Bronchial epithelial cell (primary cell): ENCODE measurements at regions not wholly inside any gene's neighbourhood (a gene's known extent, or its start where the extent isn't known, plus 50 kb on each side); places are given as distances from the start of the nearest gene placed in this dataset.

Experiments
- DNase-seq: peaks from one replicate; pipeline ENCODE4 v3.0.0-alpha.2; 2010; ENCODE audit warnings: low read depth
- FAIRE-seq: peaks from 2 replicates; lab custom pipeline; 2011; peaks lifted over from hg19 to GRCh38; lab: Jason Lieb, UNC
- H3K27me3 ChIP-seq: 2 replicates; pipeline ENCODE4 v1.5.1; 2011; ENCODE audit warnings: low read length; ENCODE audit not compliant: control insufficient read depth, insufficient read depth
- H3K36me3 ChIP-seq: 2 replicates; pipeline ENCODE4 v1.5.1; 2011; ENCODE audit warnings: low read length; ENCODE audit not compliant: control insufficient read depth, insufficient read depth
- H3K4me3 ChIP-seq: 2 replicates; pipeline ENCODE4 v1.5.1; 2011; ENCODE audit warnings: mild to moderate bottlenecking, low read depth, low read length, control low read depth
- TF ChIP-seq, protein P1 (sequence below): IDR thresholded peaks from 2 replicates; pipeline ENCODE4 v1.5.1; 2011; ENCODE audit warnings: mild to moderate bottlenecking, moderate library complexity, low read length, control low read depth, inconsistent platforms; ENCODE audit not compliant: insufficient read depth, severe bottlenecking

GRCh38 chr5:73318308-73318719 lies 130.3 kb downstream of the FOXD1 start:
- no peaks in the 10 kb centered on the region for H3K27me3 ChIP-seq
- TF ChIP-seq, protein P1, sequence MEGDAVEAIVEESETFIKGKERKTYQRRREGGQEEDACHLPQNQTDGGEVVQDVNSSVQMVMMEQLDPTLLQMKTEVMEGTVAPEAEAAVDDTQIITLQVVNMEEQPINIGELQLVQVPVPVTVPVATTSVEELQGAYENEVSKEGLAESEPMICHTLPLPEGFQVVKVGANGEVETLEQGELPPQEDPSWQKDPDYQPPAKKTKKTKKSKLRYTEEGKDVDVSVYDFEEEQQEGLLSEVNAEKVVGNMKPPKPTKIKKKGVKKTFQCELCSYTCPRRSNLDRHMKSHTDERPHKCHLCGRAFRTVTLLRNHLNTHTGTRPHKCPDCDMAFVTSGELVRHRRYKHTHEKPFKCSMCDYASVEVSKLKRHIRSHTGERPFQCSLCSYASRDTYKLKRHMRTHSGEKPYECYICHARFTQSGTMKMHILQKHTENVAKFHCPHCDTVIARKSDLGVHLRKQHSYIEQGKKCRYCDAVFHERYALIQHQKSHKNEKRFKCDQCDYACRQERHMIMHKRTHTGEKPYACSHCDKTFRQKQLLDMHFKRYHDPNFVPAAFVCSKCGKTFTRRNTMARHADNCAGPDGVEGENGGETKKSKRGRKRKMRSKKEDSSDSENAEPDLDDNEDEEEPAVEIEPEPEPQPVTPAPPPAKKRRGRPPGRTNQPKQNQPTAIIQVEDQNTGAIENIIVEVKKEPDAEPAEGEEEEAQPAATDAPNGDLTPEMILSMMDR = no peak
- H3K4me3 ChIP-seq = no peak overlapping the region
- peak; percentile 77 for FAIRE-seq
- DNase-seq = peak; percentile 44
- no peaks in the 10 kb centered on the region for H3K36me3 ChIP-seq

DNA sequence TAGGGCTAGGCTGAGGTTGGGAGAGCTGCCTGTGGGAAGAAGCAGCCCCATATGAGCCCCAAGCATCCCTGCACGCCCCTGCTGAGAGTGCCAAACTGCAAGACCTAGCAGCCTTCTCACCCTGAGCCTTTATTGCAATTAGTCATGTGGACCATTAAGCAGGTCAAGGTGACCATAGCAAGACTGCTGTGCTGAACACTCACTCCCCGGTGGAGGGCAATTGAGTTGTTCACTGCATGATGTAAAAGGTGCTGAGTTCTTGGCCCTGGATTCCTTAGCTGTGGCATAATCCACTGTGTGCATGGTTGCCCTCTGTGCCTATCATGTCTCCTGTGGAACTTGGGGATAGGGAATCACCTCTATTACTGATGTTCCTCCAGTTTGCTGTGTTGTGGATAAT lies 131.1 kb downstream of the FOXD1 start:
- Histone ChIP-seq H3K36me3 (no peaks in the 10 kb centered on the region), H3K4me3 (no peak overlapping the region), H3K27me3 (no peaks in the 10 kb centered on the region)
- TF ChIP-seq, protein P1 = no peak
- DNase-seq (no peak), FAIRE-seq (peak; percentile 91)

DNA sequence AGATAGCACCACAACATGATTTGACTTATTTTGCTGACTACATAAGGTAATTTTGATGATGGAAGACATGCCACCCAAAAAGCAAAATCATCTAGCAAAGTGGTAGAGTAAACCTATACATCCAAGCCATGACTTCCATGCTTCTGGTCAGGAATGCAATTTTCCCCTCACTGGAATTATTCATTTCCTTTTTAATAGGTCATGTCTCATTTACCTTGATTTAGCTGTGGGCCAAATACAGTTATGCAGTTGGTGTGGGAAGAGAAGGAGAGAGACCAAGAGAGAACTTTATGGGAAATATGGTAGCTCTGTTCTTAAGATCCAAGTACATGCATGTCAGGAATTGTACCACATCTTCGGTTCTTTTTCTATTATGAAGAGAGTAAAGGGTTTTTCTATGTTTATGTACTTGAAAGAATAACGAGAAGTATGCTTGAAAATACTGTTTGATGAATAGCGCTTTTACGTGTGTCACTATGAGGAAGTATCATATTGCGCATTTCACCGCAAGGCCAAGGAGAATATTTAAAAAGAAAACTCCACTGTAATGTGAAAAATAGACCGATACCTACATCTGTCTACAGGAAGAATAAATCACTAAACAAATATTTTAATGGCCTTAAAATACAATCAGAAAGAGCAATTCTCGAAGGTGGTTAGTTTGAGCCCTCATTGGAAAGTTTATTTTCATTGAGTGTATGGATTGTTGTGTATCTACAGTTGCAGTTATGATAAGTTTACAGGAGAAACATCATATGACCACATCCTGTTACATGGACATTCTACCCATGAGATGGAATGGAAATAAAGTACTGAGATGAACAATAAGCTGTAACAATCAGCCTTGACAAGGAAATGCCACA lies 134.0 kb downstream of the FOXD1 start:
- FAIRE-seq = no peak

GRCh38 chr5:73312872-73313510 lies 135.6 kb downstream of the FOXD1 start:
- TF ChIP-seq, protein P1 = no peak
- FAIRE-seq = no peak
- peaks cover 2% of the 10 kb centered on the region for H3K27me3 ChIP-seq
- no peak for DNase-seq
- no peak overlapping the region for H3K4me3 ChIP-seq
- H3K36me3 ChIP-seq = no peaks in the 10 kb centered on the region

More for the DNA sequence above, 134.0 kb downstream of the FOXD1 start:
- TF ChIP-seq, protein P1 = no peak
- Histone ChIP-seq H3K36me3 (no peaks in the 10 kb centered on the region), H3K27me3 (peaks cover 2% of the 10 kb centered on the region), H3K4me3 (no peak overlapping the region)
- DNase-seq = peak; percentile 82

- H3K27me3 ChIP-seq = peaks cover 2% of the 10 kb centered on the region
- TF ChIP-seq, protein P1 = no peak
- H3K36me3 ChIP-seq = no peaks in the 10 kb centered on the region
- DNase-seq (no peak), FAIRE-seq (no peak)
- H3K4me3 ChIP-seq = no peak overlapping the region
These were observed 136.3 kb downstream of the FOXD1 start for GRCh38 chr5:73312146-73312871.
